ENCODE measurements at regions not wholly inside any gene's neighbourhood (a gene's known extent, or its start where the extent isn't known, plus 50 kb on each side); places are given as distances from the start of the nearest gene placed in this dataset.

DNA sequence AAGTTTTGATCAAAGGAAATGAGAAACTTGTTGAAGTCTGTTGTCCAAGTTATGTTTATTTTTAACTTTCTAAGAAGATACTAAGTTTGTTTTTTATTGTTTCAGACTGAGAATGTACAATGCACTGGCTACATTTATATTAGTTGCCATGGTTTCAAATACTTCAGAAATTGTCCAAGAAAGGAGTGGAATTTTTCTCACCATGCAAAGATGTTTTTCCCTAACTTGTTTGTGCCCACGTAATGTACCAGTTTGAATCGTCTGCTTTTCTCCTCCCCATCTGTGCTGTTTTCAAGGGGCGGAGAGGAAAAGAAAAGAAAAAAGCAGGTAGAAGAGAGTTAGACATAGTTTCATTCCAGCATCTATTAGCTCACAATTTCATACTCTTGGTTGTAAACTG lies 407.0 kb downstream of the KCTD16 start:
- Histone ChIP-seq H3K4me1 (ENCODE audit: insufficient read depth, low read length, poor library complexity, severe bottlenecking) (no peaks in the 10 kb centered on the region), H3K9me3 (ENCODE audit: insufficient read depth, low read depth, low read length) (no peaks in the 10 kb centered on the region), H3K4me2 (ENCODE audit: low read depth, low read length, poor library complexity, severe bottlenecking) (no peak overlapping the region), H2AFZ (ENCODE audit: low read length) (no peak overlapping the region), H3K79me2 (ENCODE audit: insufficient read depth, low read length) (no peaks in the 10 kb centered on the region), H3F3A (ENCODE audit: low read depth) (no peaks in the 10 kb centered on the region), H3K9me2 (replicated peaks; ENCODE audit: low read depth, low read length) (no peaks in the 10 kb centered on the region), H3K36me3 (ENCODE audit: insufficient read depth, low read length) (no peaks in the 10 kb centered on the region), H4K20me1 (ENCODE audit: insufficient read depth, low read length, poor library complexity, severe bottlenecking) (no peaks in the 10 kb centered on the region), H3K4me3 (ENCODE audit: low read length, poor library complexity, severe bottlenecking) (no peak overlapping the region), H3K9ac (ENCODE audit: low read depth, low read length, poor library complexity, severe bottlenecking) (no peak overlapping the region), H3K27me3 (ENCODE audit: insufficient read depth, low read length, poor library complexity, severe bottlenecking) (no peaks in the 10 kb centered on the region)
- no peak for TF ChIP-seq EZH2phosphoT487 (IDR thresholded peaks at IDR 0.05; ENCODE audit: borderline replicate concordance)
- TF ChIP-seq, protein P1, sequence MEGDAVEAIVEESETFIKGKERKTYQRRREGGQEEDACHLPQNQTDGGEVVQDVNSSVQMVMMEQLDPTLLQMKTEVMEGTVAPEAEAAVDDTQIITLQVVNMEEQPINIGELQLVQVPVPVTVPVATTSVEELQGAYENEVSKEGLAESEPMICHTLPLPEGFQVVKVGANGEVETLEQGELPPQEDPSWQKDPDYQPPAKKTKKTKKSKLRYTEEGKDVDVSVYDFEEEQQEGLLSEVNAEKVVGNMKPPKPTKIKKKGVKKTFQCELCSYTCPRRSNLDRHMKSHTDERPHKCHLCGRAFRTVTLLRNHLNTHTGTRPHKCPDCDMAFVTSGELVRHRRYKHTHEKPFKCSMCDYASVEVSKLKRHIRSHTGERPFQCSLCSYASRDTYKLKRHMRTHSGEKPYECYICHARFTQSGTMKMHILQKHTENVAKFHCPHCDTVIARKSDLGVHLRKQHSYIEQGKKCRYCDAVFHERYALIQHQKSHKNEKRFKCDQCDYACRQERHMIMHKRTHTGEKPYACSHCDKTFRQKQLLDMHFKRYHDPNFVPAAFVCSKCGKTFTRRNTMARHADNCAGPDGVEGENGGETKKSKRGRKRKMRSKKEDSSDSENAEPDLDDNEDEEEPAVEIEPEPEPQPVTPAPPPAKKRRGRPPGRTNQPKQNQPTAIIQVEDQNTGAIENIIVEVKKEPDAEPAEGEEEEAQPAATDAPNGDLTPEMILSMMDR (conservative IDR thresholded peaks at IDR 0.05; ENCODE audit: low read length) = no peak

DNA sequence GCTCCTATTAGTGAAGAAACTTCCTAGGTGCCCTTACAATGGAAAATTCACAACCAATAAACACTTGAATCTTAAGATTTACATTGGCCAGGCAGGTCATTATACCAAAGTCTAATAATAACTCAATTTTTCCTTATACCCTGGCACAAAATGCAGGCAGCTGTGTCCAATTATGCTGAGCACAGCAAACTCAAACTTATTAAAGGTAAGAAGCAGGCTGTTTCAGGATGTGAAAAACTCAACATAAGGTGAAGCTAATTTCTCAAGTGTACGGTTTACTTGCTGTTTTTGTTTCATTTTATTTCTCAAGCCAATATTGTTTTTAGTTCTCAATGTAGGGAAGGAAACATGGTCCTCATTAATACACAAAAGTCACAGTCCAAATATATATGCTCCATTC lies 405.1 kb downstream of the KCTD16 start:
- no peaks in the 10 kb centered on the region for H3K9me2 ChIP-seq (replicated peaks; ENCODE audit: low read depth, low read length)
- no peak overlapping the region for H3K4me2 ChIP-seq (ENCODE audit: low read depth, low read length, poor library complexity, severe bottlenecking)

DNA sequence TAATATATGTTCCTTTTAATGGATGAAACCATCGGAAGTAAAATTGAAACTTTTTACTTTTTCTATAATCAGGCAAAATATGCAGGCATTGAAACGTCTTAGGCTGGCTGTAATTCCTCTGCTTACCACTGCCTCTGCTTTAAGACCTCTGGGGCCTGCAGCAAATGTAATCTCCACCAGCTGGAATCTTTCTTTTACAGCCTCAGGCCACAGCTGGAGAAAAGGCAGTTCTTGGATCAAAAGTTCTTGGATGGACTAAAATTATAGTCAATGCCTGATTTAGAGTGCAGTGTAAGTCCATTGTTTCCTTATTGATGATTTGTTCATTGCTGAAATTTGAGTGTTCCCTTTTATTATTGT lies 396.7 kb downstream of the KCTD16 start:
- H3K9me2 ChIP-seq (replicated peaks; ENCODE audit: low read depth, low read length) = no peaks in the 10 kb centered on the region
- no peaks in the 10 kb centered on the region for H4K20me1 ChIP-seq (ENCODE audit: insufficient read depth, low read length, poor library complexity, severe bottlenecking)
- no peak overlapping the region for H3K4me3 ChIP-seq (ENCODE audit: low read length, poor library complexity, severe bottlenecking)
- H3K4me1 ChIP-seq (ENCODE audit: insufficient read depth, low read length, poor library complexity, severe bottlenecking) = no peaks in the 10 kb centered on the region
- no peak overlapping the region for H2AFZ ChIP-seq (ENCODE audit: low read length)
- no peaks in the 10 kb centered on the region for H3K36me3 ChIP-seq (ENCODE audit: insufficient read depth, low read length)
- no peak for TF ChIP-seq EZH2phosphoT487 (IDR thresholded peaks at IDR 0.05; ENCODE audit: borderline replicate concordance)
- TF ChIP-seq, protein P1 (conservative IDR thresholded peaks at IDR 0.05; ENCODE audit: low read length) = no peak
- H3K4me2 ChIP-seq (ENCODE audit: low read depth, low read length, poor library complexity, severe bottlenecking) = no peak overlapping the region
- no peaks in the 10 kb centered on the region for H3K9me3 ChIP-seq (ENCODE audit: insufficient read depth, low read depth, low read length)
- H3K9ac ChIP-seq (ENCODE audit: low read depth, low read length, poor library complexity, severe bottlenecking) = no peak overlapping the region
- H3F3A ChIP-seq (ENCODE audit: low read depth) = no peaks in the 10 kb centered on the region
- no peaks in the 10 kb centered on the region for H3K27me3 ChIP-seq (ENCODE audit: insufficient read depth, low read length, poor library complexity, severe bottlenecking)
- no peaks in the 10 kb centered on the region for H3K79me2 ChIP-seq (ENCODE audit: insufficient read depth, low read length)

More for the DNA sequence above, 405.1 kb downstream of the KCTD16 start:
- Histone ChIP-seq H3K9me3 (ENCODE audit: insufficient read depth, low read depth, low read length) (no peaks in the 10 kb centered on the region), H4K20me1 (ENCODE audit: insufficient read depth, low read length, poor library complexity, severe bottlenecking) (no peaks in the 10 kb centered on the region), H3K27me3 (ENCODE audit: insufficient read depth, low read length, poor library complexity, severe bottlenecking) (no peaks in the 10 kb centered on the region), H3K4me1 (ENCODE audit: insufficient read depth, low read length, poor library complexity, severe bottlenecking) (no peaks in the 10 kb centered on the region), H3K36me3 (ENCODE audit: insufficient read depth, low read length) (no peaks in the 10 kb centered on the region), H3F3A (ENCODE audit: low read depth) (no peaks in the 10 kb centered on the region), H3K4me3 (ENCODE audit: low read length, poor library complexity, severe bottlenecking) (no peak overlapping the region), H3K79me2 (ENCODE audit: insufficient read depth, low read length) (no peaks in the 10 kb centered on the region), H3K9ac (ENCODE audit: low read depth, low read length, poor library complexity, severe bottlenecking) (no peak overlapping the region), H2AFZ (ENCODE audit: low read length) (no peak overlapping the region)
- TF ChIP-seq EZH2phosphoT487 (IDR thresholded peaks at IDR 0.05; ENCODE audit: borderline replicate concordance) = no peak

DNA sequence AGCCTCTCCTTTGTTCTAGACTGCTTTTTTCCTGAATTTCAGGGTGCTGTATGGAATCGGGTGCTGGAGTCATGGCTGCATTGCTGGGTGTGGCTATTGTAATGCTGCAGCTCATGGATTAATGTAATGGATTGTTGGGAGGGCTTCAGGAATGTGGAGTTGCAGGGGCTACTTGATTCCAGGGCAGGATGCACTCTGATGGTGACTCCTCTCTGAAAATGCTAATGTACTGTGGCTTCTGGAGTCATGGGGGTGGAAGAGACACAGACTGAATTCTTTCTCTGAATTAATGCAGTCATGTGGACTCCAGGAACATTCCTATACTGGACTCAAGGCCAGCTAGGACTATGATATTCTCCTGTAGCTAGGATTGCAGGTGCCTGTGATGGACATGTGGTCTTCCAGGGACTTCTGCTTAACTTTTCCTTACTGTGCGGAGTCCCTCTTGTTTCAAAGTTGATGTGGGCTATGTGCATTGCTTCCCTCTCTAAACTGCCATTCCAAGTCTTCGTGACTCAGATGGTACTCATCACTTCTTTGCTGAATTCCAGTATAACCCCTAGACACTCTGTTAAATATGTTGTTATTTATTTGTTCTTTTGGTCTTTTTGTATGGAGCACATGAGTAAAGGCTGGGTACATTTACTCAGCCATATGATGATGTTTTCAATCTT lies 396.2 kb downstream of the KCTD16 start:
- Histone ChIP-seq H3K27me3 (ENCODE audit: insufficient read depth, low read length, poor library complexity, severe bottlenecking) (no peaks in the 10 kb centered on the region), H3K36me3 (ENCODE audit: insufficient read depth, low read length) (no peaks in the 10 kb centered on the region)
- TF ChIP-seq, protein P1 (conservative IDR thresholded peaks at IDR 0.05; ENCODE audit: low read length) = no peak

More for the DNA sequence above, 396.2 kb downstream of the KCTD16 start:
- Histone ChIP-seq H3F3A (ENCODE audit: low read depth) (no peaks in the 10 kb centered on the region), H3K4me1 (ENCODE audit: insufficient read depth, low read length, poor library complexity, severe bottlenecking) (no peaks in the 10 kb centered on the region), H3K9me2 (replicated peaks; ENCODE audit: low read depth, low read length) (no peaks in the 10 kb centered on the region), H2AFZ (ENCODE audit: low read length) (no peak overlapping the region), H3K9ac (ENCODE audit: low read depth, low read length, poor library complexity, severe bottlenecking) (no peak overlapping the region), H3K4me3 (ENCODE audit: low read length, poor library complexity, severe bottlenecking) (no peak overlapping the region), H4K20me1 (ENCODE audit: insufficient read depth, low read length, poor library complexity, severe bottlenecking) (no peaks in the 10 kb centered on the region), H3K79me2 (ENCODE audit: insufficient read depth, low read length) (no peaks in the 10 kb centered on the region), H3K4me2 (ENCODE audit: low read depth, low read length, poor library complexity, severe bottlenecking) (no peak overlapping the region), H3K9me3 (ENCODE audit: insufficient read depth, low read depth, low read length) (no peaks in the 10 kb centered on the region)
